Smooth muscle cell (in vitro differentiated cells): ENCODE measurements at regions not wholly inside any gene's neighbourhood (a gene's known extent, or its start where the extent isn't known, plus 50 kb on each side); places are given as distances from the start of the nearest gene placed in this dataset.

Experiments used
- DNase-seq: peaks from one replicate; lab custom pipeline; 2025; ENCODE audit not compliant: unreplicated experiment; lab: John Stamatoyannopoulos, UW
- H2AFZ ChIP-seq: fragments of 200-600 bp; sonication (generic); 2 replicates; pipeline ENCODE4 v1.6.0; 2016; ENCODE audit warnings: antibody characterized with exemption, low read depth, mild to moderate bottlenecking
- H3F3A ChIP-seq: fragments of 200-600 bp; sonication (generic); 2 replicates; pipeline ENCODE4 v1.6.0; 2017; ENCODE audit warnings: antibody characterized with exemption, low read depth
- H3K27ac ChIP-seq: fragments of 200-600 bp; sonication (generic); 2 replicates; pipeline ENCODE4 v1.5.1; 2016; ENCODE audit warnings: low read depth, mild to moderate bottlenecking
- H3K27me3 ChIP-seq: fragments of 200-600 bp; sonication (generic); 2 replicates; pipeline ENCODE4 v1.6.1; 2016; ENCODE audit warnings: low read depth, mild to moderate bottlenecking
- H3K36me3 ChIP-seq: fragments of 200-600 bp; sonication (generic); 2 replicates; pipeline ENCODE4 v1.5.1; 2016; ENCODE audit warnings: low read depth
- H3K4me1 ChIP-seq: fragments of 200-600 bp; sonication (generic); 2 replicates; pipeline ENCODE4 v1.5.1; 2016; ENCODE audit warnings: low read depth
- H3K4me2 ChIP-seq: fragments of 200-600 bp; sonication (generic); 2 replicates; pipeline ENCODE4 v1.6.0; 2016; ENCODE audit warnings: mild to moderate bottlenecking
- H3K4me3 ChIP-seq: fragments of 200-600 bp; sonication (generic); 2 replicates; pipeline ENCODE4 v1.5.1; 2016; ENCODE audit warnings: mild to moderate bottlenecking
- H3K79me2 ChIP-seq: fragments of 200-600 bp; sonication (generic); 2 replicates; pipeline ENCODE4 v1.6.0; 2016; ENCODE audit warnings: low read depth, mild to moderate bottlenecking
- H3K9ac ChIP-seq: fragments of 200-600 bp; sonication (generic); 2 replicates; pipeline ENCODE4 v1.6.0; 2016; ENCODE audit warnings: low read depth
- H3K9me3 ChIP-seq: fragments of 200-600 bp; sonication (generic); replicated peaks from 2 replicates; pipeline ENCODE4 v1.5.1; 2016; ENCODE audit warnings: low read depth
- H4K20me1 ChIP-seq: fragments of 200-600 bp; sonication (generic); 2 replicates; pipeline ENCODE4 v1.6.0; 2016; ENCODE audit warnings: low read depth
- whole genome bisulfite sequencing: methylation state at CpG from one replicate; pipeline ENCODE4 v1.1.7; 2016; ENCODE audit warnings: low lambda C conversion rate; 5-methylcytosine and 5-hydroxymethylcytosine counted together
- TF ChIP-seq, protein P1 (sequence below): fragments of 200-600 bp; sonication (generic); IDR thresholded peaks from 2 replicates; pipeline ENCODE4 v1.5.1; 2017; ENCODE audit warnings: borderline replicate concordance, mild to moderate bottlenecking, antibody characterized with exemption; ENCODE audit not compliant: insufficient read depth, poor library complexity, severe bottlenecking

DNA sequence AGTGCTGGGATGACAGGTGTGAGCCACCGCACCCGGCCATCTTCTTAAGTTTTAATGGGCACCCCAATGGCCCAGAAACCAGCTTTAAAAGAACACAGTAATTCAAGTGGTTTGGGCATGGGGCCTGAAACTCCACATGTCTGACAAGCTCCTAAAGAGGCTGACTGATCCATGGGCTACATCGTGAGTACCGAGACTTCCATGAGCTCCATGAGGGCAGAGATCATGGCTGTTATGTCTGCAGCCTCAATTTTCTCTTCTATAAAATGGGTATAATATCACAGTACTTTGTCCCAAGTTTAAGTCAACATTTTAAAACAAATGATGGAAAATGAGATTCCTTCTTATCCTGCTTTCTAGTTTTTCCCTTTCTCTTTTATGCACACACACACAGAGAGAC lies 397.6 kb upstream of the MAF start:
- no peak for DNase-seq
- H2AFZ ChIP-seq = no peak overlapping the region
- no peak overlapping the region for H3K4me3 ChIP-seq
- no peaks in the 10 kb centered on the region for H3K79me2 ChIP-seq
- H3K36me3 ChIP-seq = no peaks in the 10 kb centered on the region
- 99% methylated on average over 4 of the region's 4 CpGs for WGBS
- TF ChIP-seq, protein P1, sequence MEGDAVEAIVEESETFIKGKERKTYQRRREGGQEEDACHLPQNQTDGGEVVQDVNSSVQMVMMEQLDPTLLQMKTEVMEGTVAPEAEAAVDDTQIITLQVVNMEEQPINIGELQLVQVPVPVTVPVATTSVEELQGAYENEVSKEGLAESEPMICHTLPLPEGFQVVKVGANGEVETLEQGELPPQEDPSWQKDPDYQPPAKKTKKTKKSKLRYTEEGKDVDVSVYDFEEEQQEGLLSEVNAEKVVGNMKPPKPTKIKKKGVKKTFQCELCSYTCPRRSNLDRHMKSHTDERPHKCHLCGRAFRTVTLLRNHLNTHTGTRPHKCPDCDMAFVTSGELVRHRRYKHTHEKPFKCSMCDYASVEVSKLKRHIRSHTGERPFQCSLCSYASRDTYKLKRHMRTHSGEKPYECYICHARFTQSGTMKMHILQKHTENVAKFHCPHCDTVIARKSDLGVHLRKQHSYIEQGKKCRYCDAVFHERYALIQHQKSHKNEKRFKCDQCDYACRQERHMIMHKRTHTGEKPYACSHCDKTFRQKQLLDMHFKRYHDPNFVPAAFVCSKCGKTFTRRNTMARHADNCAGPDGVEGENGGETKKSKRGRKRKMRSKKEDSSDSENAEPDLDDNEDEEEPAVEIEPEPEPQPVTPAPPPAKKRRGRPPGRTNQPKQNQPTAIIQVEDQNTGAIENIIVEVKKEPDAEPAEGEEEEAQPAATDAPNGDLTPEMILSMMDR = no peak
- no peak overlapping the region for H3K4me2 ChIP-seq
- H3K9me3 ChIP-seq = no peaks in the 10 kb centered on the region
- no peaks in the 10 kb centered on the region for H3K27me3 ChIP-seq
- H4K20me1 ChIP-seq = no peaks in the 10 kb centered on the region
- no peaks in the 10 kb centered on the region for H3F3A ChIP-seq
- H3K4me1 ChIP-seq = no peaks in the 10 kb centered on the region
- H3K9ac ChIP-seq = no peak overlapping the region
- H3K27ac ChIP-seq = no peak overlapping the region

DNA sequence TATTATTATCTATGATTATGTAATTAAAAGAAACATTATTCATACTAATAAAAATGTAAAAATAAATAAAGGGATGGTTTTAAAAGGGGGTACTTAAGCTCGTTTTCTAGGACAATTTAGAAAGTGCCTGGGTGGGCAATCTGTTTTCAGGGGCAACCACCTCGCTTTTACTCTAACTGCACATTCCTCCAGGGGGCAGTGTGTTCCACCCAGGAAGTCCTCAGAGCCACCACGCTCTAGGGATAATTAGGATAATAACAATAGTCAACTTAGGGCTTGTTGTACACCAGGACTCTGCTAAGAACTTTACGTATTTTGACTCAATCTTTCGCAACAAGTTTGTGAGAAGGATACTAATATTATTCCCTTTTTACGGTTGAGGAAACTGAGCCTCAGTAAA lies 396.7 kb upstream of the MAF start:
- H3K36me3 ChIP-seq = no peaks in the 10 kb centered on the region
- TF ChIP-seq, protein P1 = peak; percentile 41
- H3F3A ChIP-seq = no peaks in the 10 kb centered on the region
- DNase-seq = no peak
- H3K4me2 ChIP-seq = no peak overlapping the region
- H3K9ac ChIP-seq = no peak overlapping the region
- no peaks in the 10 kb centered on the region for H3K27me3 ChIP-seq
- no peak overlapping the region for H3K4me3 ChIP-seq
- no peaks in the 10 kb centered on the region for H3K9me3 ChIP-seq
- no peak overlapping the region for H2AFZ ChIP-seq
- H3K4me1 ChIP-seq = no peaks in the 10 kb centered on the region
- no peaks in the 10 kb centered on the region for H3K79me2 ChIP-seq
- H4K20me1 ChIP-seq = no peaks in the 10 kb centered on the region
- no peak overlapping the region for H3K27ac ChIP-seq
- WGBS = 76% methylated on average over 6 of the region's 6 CpGs

DNA sequence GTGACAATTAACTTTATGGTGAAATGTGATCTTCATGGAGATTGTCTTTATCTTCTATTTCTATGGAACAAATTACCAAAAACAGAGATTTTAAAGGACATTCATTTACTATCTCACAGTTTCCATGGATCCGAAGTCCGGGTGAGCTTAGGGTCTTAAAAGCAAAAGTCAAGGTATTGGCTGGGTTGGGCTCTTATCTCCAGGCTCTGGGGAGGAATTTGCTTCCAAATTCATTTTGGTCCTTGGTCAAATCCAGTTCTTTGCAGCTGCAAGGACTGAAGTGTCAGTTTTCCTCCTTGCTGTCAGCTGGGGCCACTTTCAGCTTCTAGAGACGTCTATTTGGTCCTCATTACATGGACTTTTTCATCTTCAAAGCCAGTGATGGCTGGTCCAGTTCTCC lies 395.8 kb upstream of the MAF start:
- Histone ChIP-seq H3K27me3 (no peaks in the 10 kb centered on the region), H3K36me3 (no peaks in the 10 kb centered on the region), H3K9me3 (no peaks in the 10 kb centered on the region), H3K4me3 (no peak overlapping the region), H3K27ac (no peak overlapping the region), H4K20me1 (no peaks in the 10 kb centered on the region), H3F3A (no peaks in the 10 kb centered on the region), H3K4me1 (no peaks in the 10 kb centered on the region), H2AFZ (peak overlapping the region; percentile 11), H3K9ac (no peak overlapping the region), H3K79me2 (no peaks in the 10 kb centered on the region), H3K4me2 (no peak overlapping the region)
- TF ChIP-seq, protein P1 = no peak
- no peak for DNase-seq
- WGBS = 58% methylated on average over 3 of the region's 3 CpGs

DNA sequence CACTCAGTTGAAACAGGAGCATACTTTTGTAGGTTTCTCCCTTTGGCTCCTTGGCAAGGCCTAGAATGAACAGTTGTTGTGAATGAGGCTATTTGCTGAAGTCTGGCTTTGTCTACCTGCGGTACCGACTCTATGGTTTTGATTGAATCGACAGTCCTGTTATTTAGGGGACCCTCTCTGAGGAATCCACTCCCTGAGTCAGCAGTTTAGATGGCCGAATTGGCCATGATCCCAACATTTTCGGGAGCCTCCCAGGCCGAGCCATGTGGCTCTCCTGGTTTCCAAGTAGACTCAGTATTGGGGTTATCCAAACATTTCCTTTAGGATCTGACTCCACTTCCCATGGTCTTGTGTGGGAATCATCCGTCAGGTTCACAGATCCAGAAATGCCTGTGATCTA lies 394.8 kb upstream of the MAF start:
- no peaks in the 10 kb centered on the region for H3K27me3 ChIP-seq
- 95% methylated on average over 7 of the region's 7 CpGs for WGBS
- DNase-seq = no peak
- H4K20me1 ChIP-seq = no peaks in the 10 kb centered on the region
- H3K36me3 ChIP-seq = no peaks in the 10 kb centered on the region
- no peaks in the 10 kb centered on the region for H3K4me1 ChIP-seq
- H2AFZ ChIP-seq = no peak overlapping the region
- no peak overlapping the region for H3K4me2 ChIP-seq
- H3K4me3 ChIP-seq = no peak overlapping the region
- TF ChIP-seq, protein P1 = no peak
- no peak overlapping the region for H3K9ac ChIP-seq
- no peak overlapping the region for H3K27ac ChIP-seq
- no peaks in the 10 kb centered on the region for H3K79me2 ChIP-seq
- no peaks in the 10 kb centered on the region for H3K9me3 ChIP-seq
- H3F3A ChIP-seq = no peaks in the 10 kb centered on the region
